Subcutaneous abdominal adipose tissue (tissue), 5 donors: ENCODE measurements at regions not wholly inside any gene's neighbourhood (a gene's known extent, or its start where the extent isn't known, plus 50 kb on each side); places are given as distances from the start of the nearest gene placed in this dataset.

Experiments
- H3K27ac ChIP-seq: one replicate; pipeline ENCODE4 v1.7.0; 2013; ENCODE audit warnings: low read depth, mild to moderate bottlenecking, inconsistent platforms, low read length, moderate library complexity
- H3K27me3 ChIP-seq, 5 donors: one replicate each; pipeline ENCODE4 v1.7.0; 2013; ENCODE audit warnings: low read length in 5 of 5, inconsistent platforms in 1 of 5; ENCODE audit not compliant: control insufficient read depth in 5 of 5, insufficient read depth in 4 of 5
- H3K36me3 ChIP-seq, 5 donors: one replicate each; pipeline ENCODE4 v1.7.0; 2013; ENCODE audit warnings: low read length in 5 of 5; ENCODE audit not compliant: control insufficient read depth in 5 of 5, insufficient read depth in 5 of 5
- H3K4me1 ChIP-seq, 5 donors: one replicate each; pipeline ENCODE4 v1.7.0; 2013; ENCODE audit warnings: low read length in 5 of 5, mild to moderate bottlenecking in 3 of 5, moderate library complexity in 1 of 5; ENCODE audit not compliant: control insufficient read depth in 5 of 5, insufficient read depth in 5 of 5
- H3K4me3 ChIP-seq, 5 donors: one replicate each; pipeline ENCODE4 v1.7.0; 2013; ENCODE audit warnings: low read length in 5 of 5, low read depth in 1 of 5
- H3K9ac ChIP-seq, 5 donors: one replicate each; pipeline ENCODE4 v1.7.0; 2013; ENCODE audit warnings: low read length in 5 of 5, mild to moderate bottlenecking in 4 of 5, moderate library complexity in 3 of 5
- H3K9me3 ChIP-seq, 5 donors: one replicate each; pipeline ENCODE4 v1.7.0; 2013; ENCODE audit warnings: low read length in 5 of 5; ENCODE audit not compliant: control insufficient read depth in 5 of 5
- donor health status: healthy.
- donor health status: healthy.
- donor health status: healthy.
- donor health status: healthy.
- donor health status: healthy.

GRCh38 chr13:34546344-34547250 lies 395.5 kb upstream of the NBEA start:
- Histone ChIP-seq H3K36me3 (no peaks in the 10 kb centered on the region), H3K4me3 (no peak overlapping the region), H3K4me1 (no peaks in the 10 kb centered on the region), H3K9me3 (no peaks in the 10 kb centered on the region), H3K27me3 (no peaks in the 10 kb centered on the region), H3K27ac (no peak overlapping the region), H3K9ac (no peak overlapping the region)

DNA sequence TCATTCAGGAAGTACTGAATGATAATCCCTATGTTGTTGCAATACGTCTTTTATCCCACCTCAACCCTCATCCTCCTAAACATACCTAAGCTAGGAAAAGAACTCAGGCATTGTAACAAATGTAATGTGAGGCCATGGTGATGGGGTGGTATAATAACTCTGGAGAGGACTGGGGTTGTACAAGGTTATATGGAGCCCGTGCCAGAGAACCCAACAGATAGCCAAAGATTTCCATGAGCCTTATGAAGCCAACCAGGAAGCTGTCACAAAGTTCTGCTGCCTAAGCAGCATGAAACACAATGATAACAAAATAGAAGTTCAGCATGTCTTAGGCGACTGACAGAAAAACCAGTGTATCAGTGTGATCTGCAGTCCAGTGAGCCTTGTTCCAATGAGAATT lies 394.1 kb upstream of the NBEA start:
- Histone ChIP-seq H3K36me3 (no peaks in the 10 kb centered on the region), H3K9ac (no peak overlapping the region), H3K9me3 (no peaks in the 10 kb centered on the region), H3K4me1 (no peaks in the 10 kb centered on the region), H3K27me3 (no peaks in the 10 kb centered on the region), H3K4me3 (no peak overlapping the region), H3K27ac (no peak overlapping the region)

DNA sequence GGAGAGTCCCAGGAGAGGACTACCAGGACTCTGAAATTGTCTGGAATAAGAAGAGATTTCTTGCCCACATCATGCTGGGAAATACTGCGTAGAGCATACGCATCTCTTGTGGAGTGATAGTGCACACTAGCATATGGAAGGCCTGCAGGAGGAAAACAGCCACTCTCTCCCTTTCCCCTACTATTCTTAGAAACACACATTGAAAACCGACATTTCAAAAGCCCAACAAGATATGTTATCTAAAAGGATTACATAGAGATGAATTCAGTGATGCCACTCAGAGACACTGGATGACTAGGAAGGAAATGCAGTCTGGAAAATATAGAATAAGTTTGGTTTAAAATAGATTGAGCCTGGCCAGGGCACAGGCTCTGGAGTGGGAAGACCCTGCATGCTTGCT lies 388.7 kb upstream of the NBEA start:
- no peak overlapping the region for H3K9ac ChIP-seq
- H3K9me3 ChIP-seq, result no peaks in the 10 kb centered on the region
- H3K4me1 ChIP-seq, result no peaks in the 10 kb centered on the region
- H3K4me3 ChIP-seq, result no peak overlapping the region
- H3K27me3 ChIP-seq, result no peaks in the 10 kb centered on the region
- H3K27ac ChIP-seq, result no peak overlapping the region
- no peaks in the 10 kb centered on the region for H3K36me3 ChIP-seq

DNA sequence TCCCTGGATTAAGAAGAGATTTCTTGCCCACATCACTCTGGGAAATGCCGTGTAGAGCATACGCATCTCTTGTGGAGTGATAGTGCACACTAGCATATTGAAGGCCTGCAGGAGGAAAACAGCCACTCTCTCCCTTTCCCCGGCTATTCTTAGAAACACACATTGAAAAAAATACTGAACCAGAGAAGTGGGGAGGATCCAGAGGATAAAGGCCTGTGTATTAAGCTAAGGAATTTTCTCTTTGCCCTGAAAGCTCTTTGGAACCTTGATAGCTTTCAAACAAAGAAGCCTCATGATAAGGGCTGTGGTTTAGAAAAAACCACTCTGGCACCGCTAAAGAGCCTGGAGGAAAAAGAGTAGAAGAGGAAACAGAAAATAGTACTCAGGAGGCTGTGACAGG lies 386.1 kb upstream of the NBEA start:
- Histone ChIP-seq H3K27me3 (no peaks in the 10 kb centered on the region), H3K9ac (no peak overlapping the region), H3K36me3 (no peaks in the 10 kb centered on the region), H3K27ac (no peak overlapping the region), H3K9me3 (no peaks in the 10 kb centered on the region), H3K4me1 (no peaks in the 10 kb centered on the region), H3K4me3 (no peak overlapping the region)

DNA sequence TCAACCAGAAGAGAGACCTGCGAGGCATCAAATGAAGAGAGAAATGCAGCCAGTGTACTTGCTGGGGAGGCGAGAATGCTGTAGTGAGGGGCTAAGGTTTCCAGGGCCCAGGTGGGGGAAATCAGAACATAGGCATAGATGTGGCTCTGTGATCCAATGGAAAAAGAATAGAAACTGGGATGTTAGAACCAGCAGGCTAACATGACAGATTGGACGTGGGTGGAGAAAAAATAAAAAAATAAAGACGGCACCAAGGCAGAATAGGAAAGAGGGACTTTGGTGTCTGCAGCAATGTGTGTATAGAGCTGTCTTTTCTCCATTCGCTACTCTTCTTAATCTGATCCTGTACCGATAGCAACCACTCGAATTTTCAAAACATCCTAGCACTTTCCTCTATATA lies 381.0 kb upstream of the NBEA start:
- no peak overlapping the region for H3K9ac ChIP-seq

GRCh38 chr13:34567597-34567996 lies 374.5 kb upstream of the NBEA start:
- H3K36me3 ChIP-seq, result no peaks in the 10 kb centered on the region
- H3K27me3 ChIP-seq, result no peaks in the 10 kb centered on the region
- no peaks in the 10 kb centered on the region for H3K4me1 ChIP-seq
- no peak overlapping the region for H3K9ac ChIP-seq
- no peak overlapping the region for H3K4me3 ChIP-seq
- H3K9me3 ChIP-seq, result no peaks in the 10 kb centered on the region
- no peak overlapping the region for H3K27ac ChIP-seq

More for the DNA sequence above, 381.0 kb upstream of the NBEA start:
- no peak overlapping the region for H3K27ac ChIP-seq
- H3K4me1 ChIP-seq, result no peaks in the 10 kb centered on the region
- no peaks in the 10 kb centered on the region for H3K27me3 ChIP-seq
- no peak overlapping the region for H3K4me3 ChIP-seq
- no peaks in the 10 kb centered on the region for H3K36me3 ChIP-seq
- H3K9me3 ChIP-seq, result no peaks in the 10 kb centered on the region

DNA sequence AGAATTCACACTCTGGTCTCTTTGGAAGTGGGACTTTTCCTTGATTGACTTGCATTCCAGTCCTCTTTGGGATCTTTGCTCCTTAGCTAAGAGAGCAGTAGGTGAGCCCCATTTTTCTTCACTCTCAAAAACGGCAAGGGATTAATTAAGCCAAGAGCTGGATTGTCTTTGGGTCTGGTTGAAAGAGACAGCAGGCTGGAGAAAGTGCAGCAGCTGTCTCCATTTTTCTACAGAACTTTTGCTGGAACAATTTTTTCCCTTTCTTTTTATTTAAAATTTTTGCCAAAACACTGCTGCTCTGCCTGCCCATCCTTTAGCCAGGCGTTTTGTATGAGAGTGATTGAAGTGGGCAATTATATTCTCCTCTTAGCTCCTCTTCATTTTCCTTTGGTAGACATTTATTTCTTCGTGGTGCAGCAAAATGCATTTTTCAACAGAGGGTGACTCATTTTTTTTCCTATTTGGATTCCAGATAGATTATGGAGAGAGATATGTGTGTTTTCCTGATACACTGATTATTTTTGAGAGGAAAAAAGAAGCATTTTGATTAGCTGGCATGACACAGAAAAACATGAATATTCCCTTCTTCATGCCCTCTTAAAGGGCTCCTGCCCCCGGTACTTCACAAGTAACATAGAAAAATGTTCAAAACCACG lies 371.2 kb upstream of the NBEA start:
- H3K27ac ChIP-seq, result no peak overlapping the region
- no peaks in the 10 kb centered on the region for H3K36me3 ChIP-seq
- no peaks in the 10 kb centered on the region for H3K4me1 ChIP-seq
- no peaks in the 10 kb centered on the region for H3K9me3 ChIP-seq
- no peak overlapping the region for H3K9ac ChIP-seq
- no peaks in the 10 kb centered on the region for H3K27me3 ChIP-seq
- H3K4me3 ChIP-seq, result no peak overlapping the region

- H3K27me3 ChIP-seq, result no peaks in the 10 kb centered on the region
- H3K36me3 ChIP-seq, result no peaks in the 10 kb centered on the region
- no peak overlapping the region for H3K4me3 ChIP-seq
- no peak overlapping the region for H3K9ac ChIP-seq
- H3K27ac ChIP-seq, result no peak overlapping the region
- H3K9me3 ChIP-seq, result no peaks in the 10 kb centered on the region
- H3K4me1 ChIP-seq, result no peaks in the 10 kb centered on the region
Observed at GRCh38 chr13:34571716-34572115, 370.4 kb upstream of the NBEA start.

GRCh38 chr13:34577051-34577450 lies 365.0 kb upstream of the NBEA start:
- Histone ChIP-seq H3K9me3 (no peaks in the 10 kb centered on the region), H3K9ac (no peak overlapping the region), H3K4me3 (no peak overlapping the region), H3K36me3 (no peaks in the 10 kb centered on the region), H3K27me3 (no peaks in the 10 kb centered on the region), H3K27ac (no peak overlapping the region), H3K4me1 (no peaks in the 10 kb centered on the region)

GRCh38 chr13:34578471-34578870 lies 363.6 kb upstream of the NBEA start:
- Histone ChIP-seq H3K9ac (no peak overlapping the region), H3K4me3 (no peak overlapping the region), H3K9me3 (no peaks in the 10 kb centered on the region), H3K27me3 (no peaks in the 10 kb centered on the region), H3K27ac (no peak overlapping the region), H3K36me3 (no peaks in the 10 kb centered on the region), H3K4me1 (no peaks in the 10 kb centered on the region)
